ENCODE measurements at regions not wholly inside any gene's neighbourhood (a gene's known extent, or its start where the extent isn't known, plus 50 kb on each side); places are given as distances from the start of the nearest gene placed in this dataset.

DNA sequence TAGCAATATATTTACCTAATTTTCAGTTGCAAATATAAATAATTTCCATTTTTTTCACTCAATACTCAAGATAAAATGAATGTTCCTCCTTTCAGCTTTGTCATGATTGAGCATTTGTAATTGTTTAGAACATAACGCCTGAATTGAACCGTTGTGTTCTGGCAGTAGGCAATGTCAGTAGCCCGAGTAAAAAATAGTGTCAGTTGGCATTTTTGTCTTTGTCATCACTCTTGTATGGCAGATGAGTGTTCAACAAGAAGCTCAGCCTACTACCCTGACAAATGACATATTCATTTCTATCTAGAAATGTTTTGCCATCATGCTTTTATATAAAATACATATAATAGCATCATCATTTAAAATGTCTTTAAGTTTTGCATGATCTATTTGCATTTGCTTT lies 691.4 kb upstream of the NCAM2 start:
- no peak for DNase-seq

DNA sequence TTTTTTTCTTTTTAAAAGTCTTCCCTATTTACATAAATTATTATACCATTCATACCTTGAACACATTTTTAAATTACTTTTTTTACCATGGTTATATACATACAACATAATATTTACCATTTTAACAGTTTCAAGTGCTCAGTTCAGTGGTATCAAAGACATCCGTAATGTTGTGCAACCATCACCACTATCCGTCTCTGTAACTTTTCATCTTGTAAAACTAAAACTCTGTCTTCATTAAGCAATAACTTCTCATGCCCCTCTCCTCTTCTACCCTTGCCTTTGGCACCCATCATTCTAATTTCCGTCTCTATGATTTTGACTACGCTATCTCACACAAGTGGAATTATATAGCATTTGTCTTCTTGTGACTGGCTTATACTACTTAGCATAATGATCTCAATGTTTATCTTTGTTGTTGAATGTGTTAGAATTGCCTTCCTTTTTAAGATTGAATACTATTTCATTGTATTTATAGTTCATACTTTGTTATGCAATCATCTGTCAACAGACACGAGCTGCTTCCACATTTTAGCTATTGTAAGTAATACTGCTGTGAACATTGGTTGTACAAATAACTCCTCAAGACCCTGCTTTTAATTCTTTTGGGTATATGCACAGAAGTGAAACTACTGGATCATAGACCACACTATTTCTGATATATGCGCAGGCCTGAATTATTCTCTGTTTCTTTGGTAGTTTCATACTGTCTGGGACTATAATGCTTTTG lies 689.5 kb upstream of the NCAM2 start:
- no peak for DNase-seq

DNA sequence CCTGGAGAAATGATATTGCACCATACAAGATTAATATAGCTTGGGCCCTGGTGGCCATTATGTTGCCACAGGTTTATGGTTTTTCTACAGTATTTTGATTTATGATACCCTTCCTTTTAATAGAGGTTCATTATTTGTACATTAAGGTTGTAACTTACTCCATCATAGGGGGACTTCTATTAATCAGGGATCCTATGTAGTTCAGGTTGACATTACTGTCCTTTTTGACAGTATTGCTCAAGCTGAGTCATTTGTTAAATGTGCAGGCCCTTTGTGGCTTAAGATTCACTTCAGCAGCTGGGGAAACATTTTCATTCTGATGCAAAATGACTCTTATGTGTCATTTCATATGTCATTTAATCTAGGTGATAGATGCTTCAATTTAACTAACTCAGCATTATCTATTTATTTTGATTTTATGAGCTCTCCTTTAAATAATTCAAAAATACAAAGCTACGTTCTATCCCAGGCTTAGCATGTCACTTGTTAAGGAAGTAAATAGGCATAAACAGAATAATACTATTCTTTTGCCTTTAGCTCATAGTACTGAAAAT lies 686.9 kb upstream of the NCAM2 start:
- no peak for DNase-seq

DNA sequence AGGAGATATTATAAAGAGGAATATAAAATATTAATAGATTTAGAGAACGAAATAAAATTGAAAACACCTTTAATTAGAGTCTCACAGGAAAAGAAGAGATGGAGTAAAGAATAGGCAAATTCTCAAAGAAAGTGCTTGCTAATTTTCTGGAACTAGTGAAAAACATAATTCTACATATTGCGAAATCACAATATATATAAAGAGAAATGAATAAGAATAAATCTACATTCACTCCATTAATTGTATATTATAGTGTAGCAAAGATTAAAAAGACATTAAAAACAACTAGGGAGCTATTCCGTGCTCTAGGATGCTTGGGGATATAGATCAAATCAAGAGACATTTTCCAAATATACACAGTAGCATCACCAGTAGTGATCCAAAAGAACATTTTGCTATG lies 685.2 kb upstream of the NCAM2 start:
- DNase-seq: no peak

DNA sequence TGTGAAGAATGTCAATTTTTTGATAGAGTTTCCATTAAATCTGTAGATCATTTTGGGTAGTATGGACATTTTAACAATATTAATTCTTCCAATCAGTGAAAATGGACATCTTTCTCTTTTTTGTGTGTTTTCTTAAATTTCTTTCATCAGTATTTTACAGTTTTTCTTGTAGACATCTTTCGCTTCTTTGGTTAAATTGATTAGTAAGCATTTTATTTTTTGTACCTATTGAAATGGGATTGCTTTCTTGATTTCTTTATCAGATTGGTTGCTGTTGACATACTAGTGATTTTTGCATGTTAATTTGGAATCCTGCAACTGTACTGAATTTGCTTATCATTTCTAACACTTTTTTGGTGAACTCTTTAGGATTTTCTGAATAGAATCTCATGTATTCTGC lies 683.2 kb upstream of the NCAM2 start:
- no peak for DNase-seq

DNA sequence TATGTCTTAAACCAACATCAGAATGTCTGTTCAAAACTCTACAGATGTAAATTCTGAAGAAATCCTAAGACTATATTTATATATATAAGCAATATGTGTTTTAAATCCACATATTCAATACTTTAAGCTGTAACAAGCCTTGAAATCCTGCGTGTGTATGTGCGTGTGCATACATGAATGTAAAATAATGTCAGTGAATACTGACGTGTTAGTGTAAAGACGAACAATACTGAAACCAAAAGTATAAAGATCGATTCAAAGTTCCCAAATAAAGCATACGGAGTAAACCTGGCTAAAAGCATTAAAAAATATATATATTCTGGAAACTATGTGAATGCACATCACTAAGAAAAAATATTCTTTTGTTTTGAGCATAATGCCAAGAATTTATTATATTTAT lies 668.6 kb upstream of the NCAM2 start:
- no peak for DNase-seq

DNA sequence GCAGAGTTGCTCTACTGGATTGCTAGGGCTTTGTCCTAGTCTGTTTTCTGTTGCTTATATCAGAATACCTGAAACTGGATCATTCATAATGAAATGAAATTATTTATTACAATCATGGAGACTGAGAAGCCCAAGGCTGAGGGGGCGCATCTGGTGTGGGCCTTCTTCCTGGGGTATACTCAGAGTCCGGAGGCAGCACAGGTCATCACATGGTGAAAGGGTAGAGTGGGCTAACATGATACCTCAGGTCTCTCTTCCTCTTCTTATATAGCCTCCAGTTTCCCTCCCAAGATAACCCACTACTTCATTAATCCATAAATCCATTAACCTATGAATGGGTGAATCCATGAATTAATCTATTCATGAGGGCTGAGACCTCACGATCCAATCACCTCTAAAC lies 667.6 kb upstream of the NCAM2 start:
- DNase-seq: no peak

DNA sequence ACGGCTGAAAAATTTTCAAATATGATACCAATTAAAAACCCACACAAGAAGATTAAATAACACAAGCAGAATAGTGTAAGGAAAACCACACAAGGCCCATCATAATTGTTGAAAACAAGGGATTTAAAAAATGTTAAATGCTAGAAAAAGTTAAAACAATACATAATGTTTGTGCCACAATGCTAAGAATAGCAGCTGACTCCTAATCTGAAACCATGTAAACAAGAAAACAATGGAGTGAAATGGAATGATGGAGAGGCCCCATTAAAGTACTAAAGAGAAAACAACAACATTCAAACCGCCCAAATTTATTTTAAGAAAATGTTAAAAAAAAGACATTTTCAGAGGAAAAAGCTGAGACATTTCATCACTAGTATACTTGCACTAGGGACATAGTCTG lies 663.6 kb upstream of the NCAM2 start:
- DNase-seq: no peak

DNA sequence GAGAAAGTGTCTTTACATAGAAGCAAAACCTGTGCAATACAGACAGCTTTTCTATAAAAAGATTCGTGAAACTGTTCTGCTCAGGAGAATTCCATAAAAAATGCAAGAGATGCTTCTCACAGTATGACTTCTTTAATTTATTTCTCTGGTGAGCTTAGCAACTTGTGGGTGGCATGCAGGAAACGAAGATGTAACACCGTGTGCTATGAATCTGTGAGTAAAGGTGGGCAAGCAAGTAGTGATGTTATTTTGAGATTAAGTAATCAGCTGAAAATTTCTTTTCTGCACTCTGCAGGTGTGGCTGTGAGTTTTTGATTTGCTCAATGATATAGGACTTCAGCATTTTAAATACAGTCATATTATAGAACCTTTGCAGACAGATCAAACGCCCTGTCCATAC lies 656.8 kb upstream of the NCAM2 start:
- no peak for DNase-seq

DNA sequence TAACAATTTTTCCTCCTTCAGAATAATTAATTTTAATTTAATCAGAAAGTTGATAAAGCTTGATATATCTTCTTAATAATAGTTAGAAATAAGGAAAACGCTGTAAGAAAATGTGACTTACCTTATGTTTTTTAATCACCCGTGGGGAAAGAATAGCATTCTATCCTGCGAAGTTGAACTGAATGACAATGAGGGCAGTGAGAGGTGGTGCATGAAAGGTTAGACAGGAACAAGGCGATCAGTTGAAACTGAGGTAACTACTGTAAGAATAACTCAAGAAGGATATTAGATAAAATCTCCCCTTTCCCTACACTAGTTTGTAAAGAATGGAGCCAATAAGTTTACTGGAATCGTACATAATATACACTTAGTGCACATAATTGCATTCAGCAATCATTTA lies 655.0 kb upstream of the NCAM2 start:
- DNase-seq: no peak

DNA sequence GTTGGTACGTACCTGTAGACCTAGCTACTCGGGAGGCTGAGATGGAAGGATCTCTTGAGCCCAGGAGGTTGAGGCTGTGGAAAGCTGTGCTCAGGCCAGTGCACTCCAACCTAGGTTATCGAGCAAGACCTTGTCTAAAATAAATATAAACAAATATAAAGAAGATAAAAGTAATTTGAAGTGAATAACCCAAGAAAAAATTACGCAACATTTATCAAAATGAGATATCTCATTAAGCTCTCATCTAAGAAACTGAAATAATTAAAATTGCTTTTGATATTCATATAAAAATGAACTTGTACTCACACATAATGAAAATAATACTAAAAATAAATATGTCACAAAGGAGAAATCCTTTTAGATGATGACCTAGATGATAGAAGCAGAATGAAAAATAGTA lies 647.1 kb upstream of the NCAM2 start:
- no peak for DNase-seq

DNA sequence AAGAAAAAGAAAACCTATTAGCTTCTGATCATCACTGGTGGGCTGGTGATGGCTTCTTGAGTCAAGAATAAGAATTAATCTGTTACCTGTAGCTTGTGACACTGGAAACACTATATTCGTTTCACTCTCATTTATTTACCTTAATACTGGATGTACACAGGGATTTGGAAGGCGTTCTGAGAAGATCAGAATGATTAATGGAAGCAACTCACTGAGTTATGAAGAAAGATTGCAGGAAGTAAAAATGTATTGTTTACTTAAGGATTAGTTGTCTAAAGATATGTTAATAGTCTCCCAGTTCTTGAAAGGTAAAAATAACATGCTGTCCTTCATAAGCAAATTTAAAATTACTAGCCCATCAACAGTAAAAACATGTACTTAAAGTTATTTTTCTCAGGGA lies 644.9 kb upstream of the NCAM2 start:
- DNase-seq: no peak

DNA sequence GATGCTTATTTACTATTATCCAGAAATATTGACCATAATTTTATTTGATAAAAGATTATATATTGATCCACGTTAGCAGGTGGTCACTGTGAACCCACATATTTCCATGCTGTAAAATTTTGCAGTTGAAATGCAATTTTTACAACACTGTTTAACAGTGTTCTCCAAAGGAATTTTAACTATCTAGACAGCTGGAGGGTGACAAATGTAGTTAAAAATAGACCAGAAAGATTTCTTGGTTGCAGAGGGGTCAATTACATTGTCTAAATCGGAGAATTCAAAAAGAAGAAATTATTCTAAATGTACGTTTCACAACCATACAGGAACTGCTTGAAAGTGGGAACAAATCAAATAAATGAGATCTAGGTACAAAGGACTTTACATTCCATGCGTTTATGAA lies 625.2 kb upstream of the NCAM2 start:
- DNase-seq: no peak

DNA sequence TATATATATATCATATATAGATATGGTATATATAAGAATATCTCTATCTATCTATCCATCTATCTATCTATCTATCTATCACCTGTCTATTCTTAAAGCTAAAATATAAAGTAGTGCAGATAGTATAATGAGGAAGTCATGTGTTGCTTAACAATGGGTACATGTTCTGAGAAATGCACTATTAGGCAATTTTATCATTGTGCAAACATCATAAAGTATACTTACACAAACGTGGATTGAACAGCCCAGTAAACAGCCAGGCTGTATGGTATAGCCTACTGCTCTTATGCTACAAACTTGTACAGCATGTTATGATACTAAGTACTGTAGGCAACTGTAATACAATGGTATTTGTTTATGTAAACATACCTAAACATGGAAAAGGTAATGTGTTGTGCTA lies 621.0 kb upstream of the NCAM2 start:
- DNase-seq: no peak

DNA sequence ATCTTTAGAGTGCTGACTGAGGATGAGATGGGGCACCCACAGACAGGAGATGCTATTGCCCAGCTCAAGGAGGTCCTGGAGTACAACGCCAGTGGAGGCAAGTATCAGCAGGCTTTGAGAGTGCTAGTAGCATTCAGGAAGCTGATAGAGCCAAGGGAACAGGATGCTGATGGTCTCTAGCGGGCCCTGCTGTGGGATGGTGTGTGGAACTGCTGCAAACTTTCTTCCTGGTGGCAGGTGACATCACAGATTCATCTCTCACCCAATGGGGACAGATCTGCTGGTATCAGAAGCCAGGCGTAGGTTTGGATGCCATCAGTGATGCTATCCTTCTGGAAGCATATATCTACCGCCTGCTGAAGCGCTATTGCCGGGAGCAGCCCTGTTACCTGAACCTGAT lies 609.8 kb upstream of the NCAM2 start:
- no peak for DNase-seq

DNA sequence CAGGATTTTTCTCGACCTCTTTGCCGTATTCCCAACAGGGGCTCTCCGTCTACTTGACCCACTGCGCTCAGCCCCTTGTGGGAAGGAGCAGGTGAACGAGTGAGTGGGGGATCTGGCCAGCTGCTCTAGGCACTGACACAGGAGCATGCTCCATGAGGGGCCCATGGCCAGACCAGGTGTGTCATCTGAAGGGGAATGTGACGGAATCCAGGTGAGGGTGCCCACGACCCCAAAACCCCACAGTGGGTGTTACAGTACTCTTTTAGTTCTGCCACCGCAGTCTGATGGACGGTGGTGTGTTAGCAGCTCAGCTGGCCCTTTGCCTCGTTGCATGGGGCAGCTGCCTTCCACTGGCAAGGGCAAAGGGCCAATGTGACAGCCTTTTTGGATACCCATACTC lies 601.4 kb upstream of the NCAM2 start:
- no peak for DNase-seq

DNA sequence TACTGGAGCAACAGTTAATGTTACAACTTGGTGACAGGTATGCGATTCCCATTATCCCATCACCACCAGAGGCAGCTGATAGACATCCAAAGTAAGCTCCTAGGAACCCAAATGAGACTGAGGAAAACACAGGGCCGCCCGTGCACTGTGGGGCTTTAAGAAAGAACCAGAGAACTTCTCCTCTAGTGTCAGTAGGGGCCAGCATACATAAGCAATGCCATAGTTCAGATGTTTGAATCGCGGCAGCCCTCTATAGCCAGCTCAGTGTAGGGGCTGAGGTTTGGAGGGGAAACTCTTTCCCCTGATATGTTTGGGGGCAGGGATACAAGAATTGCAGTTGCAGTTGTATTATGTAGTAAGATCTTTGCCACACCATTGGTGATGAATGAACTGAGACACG lies 593.3 kb upstream of the NCAM2 start:
- no peak for DNase-seq

DNA sequence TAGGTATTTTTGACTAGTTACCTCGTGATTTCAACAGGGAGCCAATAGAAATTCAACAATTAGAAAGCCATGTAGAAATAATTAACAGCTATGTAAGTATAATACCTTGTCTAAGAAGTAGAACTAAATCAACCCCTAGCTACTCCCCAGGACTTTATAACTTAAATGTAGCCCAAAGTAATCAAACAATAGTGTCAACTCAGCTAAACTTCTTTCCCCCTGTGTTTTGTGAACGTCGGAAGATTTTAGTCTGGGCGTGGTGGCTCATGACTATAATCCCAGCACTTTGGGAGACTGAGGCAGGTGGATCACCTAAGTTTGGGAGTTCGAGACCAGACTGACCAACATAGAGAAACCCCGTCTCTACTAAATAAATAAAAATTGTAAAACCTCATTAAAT lies 579.9 kb upstream of the NCAM2 start:
- no peak for DNase-seq

DNA sequence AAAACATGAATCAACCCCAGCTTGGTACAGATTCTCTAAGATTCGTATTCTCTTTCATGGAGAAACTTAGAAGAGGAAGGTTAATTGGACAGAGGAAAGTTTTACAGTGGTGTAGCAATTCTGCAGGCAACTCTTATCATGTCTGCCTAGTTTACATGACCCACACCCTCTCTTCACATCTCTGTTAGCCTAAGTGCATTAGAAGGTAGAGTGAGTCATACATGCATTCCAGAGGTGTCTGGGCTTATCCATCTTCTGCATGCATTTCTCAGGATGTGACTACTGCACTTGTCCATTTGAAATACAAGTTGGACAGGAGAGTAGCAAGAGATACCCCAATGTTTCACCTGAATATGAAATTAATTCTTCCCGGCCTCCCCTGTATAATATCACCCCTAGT lies 578.4 kb upstream of the NCAM2 start:
- no peak for DNase-seq

DNA sequence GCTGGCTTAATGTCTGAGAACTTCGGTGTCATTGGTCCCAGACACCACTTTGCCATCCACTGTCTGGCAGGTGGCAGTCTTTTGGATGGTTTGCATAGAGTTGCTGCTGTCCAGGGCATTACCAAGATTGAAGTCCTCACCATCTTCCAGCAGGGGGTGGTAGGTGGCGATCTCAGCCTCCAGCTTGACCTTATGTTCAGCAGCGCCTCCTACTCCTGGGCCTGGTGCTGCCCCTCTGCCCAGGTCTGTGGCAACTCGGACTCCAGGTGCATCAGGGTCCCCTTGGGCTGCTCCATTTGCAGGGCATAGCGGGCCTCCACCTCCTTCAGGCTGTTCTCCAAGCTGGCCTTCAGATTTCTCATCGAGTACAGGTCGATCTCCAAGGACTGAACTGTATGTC lies 573.3 kb upstream of the NCAM2 start:
- no peak for DNase-seq

DNA sequence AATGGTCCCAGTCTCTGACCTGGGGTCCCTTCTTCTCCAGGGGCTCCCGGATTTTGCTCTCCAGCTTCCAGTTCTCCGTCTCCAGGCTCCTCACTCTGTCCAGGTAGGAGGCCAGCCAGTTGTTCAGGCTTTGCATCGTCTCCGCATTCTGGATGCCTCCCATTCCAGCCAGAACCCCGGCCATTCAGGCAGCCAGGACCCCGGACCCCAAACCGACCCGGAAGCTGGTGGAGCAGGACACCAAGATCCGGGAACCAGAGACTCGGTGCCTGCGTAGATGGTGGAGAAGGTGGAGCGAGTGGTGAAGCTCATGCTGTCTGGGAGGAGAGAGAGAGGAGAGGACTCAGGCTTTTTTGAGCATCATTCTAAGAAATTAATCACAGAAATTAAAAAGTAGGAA lies 572.4 kb upstream of the NCAM2 start:
- DNase-seq: no peak

DNA sequence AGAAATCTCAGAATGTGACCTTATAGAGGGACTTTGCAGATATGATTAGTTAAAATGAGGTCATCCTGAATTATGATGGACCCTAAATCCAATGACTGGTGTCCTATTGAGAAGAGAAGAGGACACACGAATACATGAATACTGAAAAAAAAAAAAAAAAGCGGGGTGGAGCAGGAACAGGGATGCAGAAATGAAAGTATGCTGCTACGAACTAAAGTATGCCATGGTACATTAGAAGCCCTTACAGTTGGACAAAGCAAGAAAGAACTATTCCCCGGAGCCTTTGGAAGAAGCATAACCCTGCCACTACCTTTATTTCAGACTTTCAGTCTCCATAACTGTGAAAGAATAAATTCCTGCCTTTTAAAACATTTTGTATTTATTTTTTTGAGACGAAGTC lies 557.9 kb upstream of the NCAM2 start:
- DNase-seq: no peak

DNA sequence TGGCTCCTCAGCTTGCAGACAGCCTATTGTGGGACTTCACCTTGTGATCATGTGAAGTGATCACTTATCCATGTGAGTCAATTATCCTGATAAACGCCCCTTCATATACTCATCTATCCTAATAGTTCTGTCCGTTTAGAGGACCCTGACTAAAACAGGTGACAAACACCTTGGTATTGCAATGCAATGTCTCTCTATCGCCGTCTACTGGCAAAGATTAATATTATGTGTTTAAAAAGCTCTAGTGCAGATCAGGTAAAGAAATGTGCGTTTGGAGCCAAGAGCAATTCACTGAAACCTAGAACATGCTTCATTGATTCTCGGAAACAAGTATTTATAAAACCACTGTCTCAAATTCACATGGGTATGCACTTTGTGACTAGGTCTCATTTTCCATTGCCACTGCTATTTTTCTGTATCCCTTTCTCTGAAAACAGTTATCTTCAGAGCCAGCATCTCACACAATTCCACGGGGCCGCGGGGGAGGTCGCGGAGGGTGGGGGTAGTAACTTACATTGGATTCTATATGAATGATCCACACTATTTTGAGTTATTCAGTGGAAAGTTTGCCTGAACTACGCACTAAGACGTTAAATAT lies 554.6 kb upstream of the NCAM2 start:
- DNase-seq: no peak

DNA sequence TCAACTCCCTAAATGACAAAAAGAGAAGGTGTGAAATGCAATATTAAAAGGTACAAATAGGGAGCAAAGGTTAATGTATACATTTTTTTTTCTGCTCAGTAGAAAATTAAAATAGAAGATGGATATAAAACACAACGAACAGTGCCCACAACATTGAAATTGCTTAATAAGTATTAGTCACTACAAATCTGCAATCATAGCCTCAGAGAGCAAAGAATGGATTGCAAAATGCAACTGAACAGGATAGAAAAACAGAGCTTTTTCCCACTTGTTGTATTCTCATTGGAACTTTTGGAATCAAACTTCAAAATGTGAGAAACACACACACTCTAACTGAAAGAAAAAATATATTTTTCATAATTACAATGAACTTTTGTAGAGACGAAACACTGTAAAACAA lies 552.2 kb upstream of the NCAM2 start:
- no peak for DNase-seq

DNA sequence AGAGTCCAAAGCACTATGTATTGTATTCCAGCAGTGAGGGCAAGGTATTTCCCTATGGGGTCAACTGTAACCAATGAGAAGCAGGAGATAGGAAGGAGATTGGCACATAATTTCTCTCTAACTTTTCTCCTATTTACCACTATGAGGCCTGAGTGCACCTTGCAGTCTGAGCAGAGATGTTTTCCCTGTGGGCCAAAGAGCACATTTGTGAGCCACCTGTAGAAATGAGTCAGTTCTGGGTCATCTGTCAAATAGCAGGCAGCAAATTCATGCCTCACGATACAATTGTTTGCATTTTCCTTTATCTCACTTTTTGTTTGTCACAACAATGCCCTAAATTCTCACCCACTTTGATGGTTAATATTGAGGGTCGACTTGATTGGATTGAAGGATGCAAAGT lies 547.2 kb upstream of the NCAM2 start:
- no peak for DNase-seq
